ENCODE measurements at regions not wholly inside any gene's neighbourhood (a gene's known extent, or its start where the extent isn't known, plus 50 kb on each side); places are given as distances from the start of the nearest gene placed in this dataset.

- Histone ChIP-seq H3K27me3 (no peaks in the 10 kb centered on the region), H3K9me3 (no peaks in the 10 kb centered on the region), H3K4me1 (peaks cover 0 to 7% (median 0%) of the 10 kb centered on the region in 4 donors), H3K36me3 (no peaks in the 10 kb centered on the region), H3K4me3 (no peak overlapping the region), H3K27ac (no peak overlapping the region)
- 70 to 82% methylated on average over 5 of the region's 5 CpGs for WGBS, 2 donors
- no peak for DNase-seq (ENCODE audit: low spot score in 2 of 2)
- TF ChIP-seq EP300 (IDR thresholded peaks at IDR 0.05) (no peak), CTCF (IDR thresholded peaks at IDR 0.05) (no peak), POLR2A (IDR thresholded peaks at IDR 0.05) (no peak)
Observed at GRCh38 chr3:66139415-66139814, 81.4 kb upstream of the SLC25A26 start.

- no peak overlapping the region for H3K4me3 ChIP-seq
- no peak overlapping the region for H3K27ac ChIP-seq
- WGBS, 2 donors: 19 to 20% methylated on average over 6 of the region's 6 CpGs
- TF ChIP-seq CTCF (IDR thresholded peaks at IDR 0.05): peak; percentile 55 to 63 (median 59)
- TF ChIP-seq POLR2A (IDR thresholded peaks at IDR 0.05): no peak
- H3K27me3 ChIP-seq: no peaks in the 10 kb centered on the region
- no peaks in the 10 kb centered on the region for H3K9me3 ChIP-seq
- no peaks in the 10 kb centered on the region for H3K36me3 ChIP-seq
- peaks cover 0 to 7% (median 0%) of the 10 kb centered on the region in 4 donors for H3K4me1 ChIP-seq
- DNase-seq (ENCODE audit: low spot score in 2 of 2): peak in 1 of 2 donors; percentile 52
Observed at GRCh38 chr3:66138336-66139313, 82.2 kb upstream of the SLC25A26 start.

- no peak for DNase-seq (ENCODE audit: low spot score in 2 of 2)
- H3K36me3 ChIP-seq: no peaks in the 10 kb centered on the region
- H3K4me1 ChIP-seq: peaks cover 0 to 7% (median 0%) of the 10 kb centered on the region in 4 donors
- no peaks in the 10 kb centered on the region for H3K9me3 ChIP-seq
- H3K27me3 ChIP-seq: no peaks in the 10 kb centered on the region
- H3K27ac ChIP-seq: no peak overlapping the region
- TF ChIP-seq CTCF (IDR thresholded peaks at IDR 0.05) (no peak), POLR2A (IDR thresholded peaks at IDR 0.05) (no peak), EP300 (IDR thresholded peaks at IDR 0.05) (no peak)
- WGBS, 2 donors: 86 to 88% methylated on average over 1 of the region's 1 CpG
- no peak overlapping the region for H3K4me3 ChIP-seq
Observed at GRCh38 chr3:66136597-66136996, 84.2 kb upstream of the SLC25A26 start.

DNA sequence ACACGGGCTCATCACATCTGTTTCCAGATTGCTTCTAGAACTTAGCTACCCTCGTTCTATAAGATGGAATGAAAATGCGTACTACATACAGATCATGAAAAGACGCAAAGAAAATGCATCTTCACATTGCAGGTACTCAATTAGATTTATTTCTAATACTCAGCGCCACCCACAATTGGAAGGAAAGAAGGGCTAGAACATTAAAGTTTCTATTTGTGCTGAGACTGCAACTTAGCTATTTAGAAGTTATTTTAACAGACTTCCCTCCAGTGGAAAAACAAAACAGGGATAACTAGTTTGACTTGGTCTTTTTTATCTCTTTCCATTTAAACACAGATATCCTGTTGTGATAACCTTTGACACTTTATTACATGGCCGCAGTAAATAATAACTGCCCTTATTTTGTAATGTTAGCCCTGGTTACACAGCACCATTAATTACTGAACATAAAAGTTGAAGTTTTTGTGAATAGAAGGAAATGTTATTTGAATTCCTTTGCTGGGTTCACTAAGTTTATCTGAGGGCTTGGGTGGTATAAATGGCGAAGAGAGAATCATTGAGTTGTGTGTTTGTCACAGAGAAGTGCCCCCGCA is 86.9 kb upstream of the SLC25A26 start:
- Histone ChIP-seq H3K36me3 (no peaks in the 10 kb centered on the region), H3K4me1 (peaks cover 0 to 5% (median 0%) of the 10 kb centered on the region in 4 donors), H3K27ac (no peak overlapping the region), H3K4me3 (no peak overlapping the region), H3K27me3 (no peaks in the 10 kb centered on the region), H3K9me3 (no peaks in the 10 kb centered on the region)
- TF ChIP-seq EP300 (IDR thresholded peaks at IDR 0.05) (no peak), CTCF (IDR thresholded peaks at IDR 0.05) (no peak), POLR2A (IDR thresholded peaks at IDR 0.05) (no peak)
- WGBS, 2 donors: 66 to 70% methylated on average over 8 of the region's 8 CpGs
- DNase-seq (ENCODE audit: low spot score in 2 of 2): no peak

All from tibial nerve (tissue), 4 donors.